ENCODE measurements at regions not wholly inside any gene's neighbourhood (a gene's known extent, or its start where the extent isn't known, plus 50 kb on each side); places are given as distances from the start of the nearest gene placed in this dataset.
"Not testable (repeated sequence)": the region's sequence is repeated elsewhere in the genome, so short reads cannot be mapped to it uniquely, and the experiment has no call there.

DNA sequence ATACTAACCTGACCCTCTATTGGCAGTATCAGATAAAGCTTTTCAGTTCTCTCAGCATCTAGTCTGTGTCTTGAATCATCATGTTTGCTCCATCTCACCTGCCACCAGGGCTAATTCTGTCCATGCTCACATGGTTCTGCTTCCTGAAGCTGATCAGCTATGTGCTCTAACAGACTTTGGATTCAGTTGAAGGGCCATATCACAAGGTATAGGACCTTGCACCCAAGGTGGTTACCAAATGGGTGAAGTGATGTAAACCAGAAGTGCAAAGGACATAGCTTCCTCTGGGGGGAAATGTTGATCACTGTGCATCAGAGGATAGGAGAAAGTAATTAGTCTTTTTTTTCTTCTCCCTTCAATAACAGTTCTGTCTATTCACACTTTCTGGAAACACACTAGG, 417.0 kb upstream of the ANO5 start:
- no peaks in the 10 kb centered on the region for H3K4me1 ChIP-seq
- TF ChIP-seq POLR2A (IDR thresholded peaks at IDR 0.05) (no peak), EP300 (IDR thresholded peaks at IDR 0.05) (no peak)
- H3K36me3 ChIP-seq, result no peaks in the 10 kb centered on the region
- no peaks in the 10 kb centered on the region for H3K27me3 ChIP-seq
- DNase-seq (ENCODE audit: low spot score in 2 of 2), result no peak
- H3K9me3 ChIP-seq, result peaks cover 0 to 5% (median 0%) of the 10 kb centered on the region in 4 donors
- no peak overlapping the region for H3K4me3 ChIP-seq
- no peak overlapping the region for H3K27ac ChIP-seq

DNA sequence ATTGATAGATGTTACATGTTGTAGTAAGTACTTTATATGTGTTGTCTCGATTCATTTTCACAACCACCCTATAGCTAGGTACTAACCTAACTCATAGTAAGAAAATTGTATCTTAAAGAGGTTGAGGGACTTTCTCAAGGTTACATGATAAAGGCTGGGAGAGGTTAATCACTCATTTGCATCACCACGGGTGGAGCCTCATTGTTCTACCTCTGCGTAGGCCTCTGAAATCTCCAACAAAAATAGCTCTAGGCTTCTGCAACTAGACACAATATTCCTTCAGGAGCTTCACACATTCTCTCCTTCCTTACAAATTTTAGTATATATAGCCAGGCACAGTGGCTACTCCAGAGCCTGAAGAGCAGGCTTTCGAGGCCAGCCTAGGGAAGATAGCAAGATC, 408.9 kb upstream of the ANO5 start:
- DNase-seq (ENCODE audit: low spot score in 2 of 2), result no peak
- Histone ChIP-seq H3K4me1 (no peaks in the 10 kb centered on the region), H3K4me3 (no peak overlapping the region), H3K27me3 (no peaks in the 10 kb centered on the region), H3K36me3 (no peaks in the 10 kb centered on the region), H3K27ac (no peak overlapping the region), H3K9me3 (no peaks in the 10 kb centered on the region)
- TF ChIP-seq POLR2A (IDR thresholded peaks at IDR 0.05) (no peak), EP300 (IDR thresholded peaks at IDR 0.05) (no peak)
- TF ChIP-seq, protein P1, sequence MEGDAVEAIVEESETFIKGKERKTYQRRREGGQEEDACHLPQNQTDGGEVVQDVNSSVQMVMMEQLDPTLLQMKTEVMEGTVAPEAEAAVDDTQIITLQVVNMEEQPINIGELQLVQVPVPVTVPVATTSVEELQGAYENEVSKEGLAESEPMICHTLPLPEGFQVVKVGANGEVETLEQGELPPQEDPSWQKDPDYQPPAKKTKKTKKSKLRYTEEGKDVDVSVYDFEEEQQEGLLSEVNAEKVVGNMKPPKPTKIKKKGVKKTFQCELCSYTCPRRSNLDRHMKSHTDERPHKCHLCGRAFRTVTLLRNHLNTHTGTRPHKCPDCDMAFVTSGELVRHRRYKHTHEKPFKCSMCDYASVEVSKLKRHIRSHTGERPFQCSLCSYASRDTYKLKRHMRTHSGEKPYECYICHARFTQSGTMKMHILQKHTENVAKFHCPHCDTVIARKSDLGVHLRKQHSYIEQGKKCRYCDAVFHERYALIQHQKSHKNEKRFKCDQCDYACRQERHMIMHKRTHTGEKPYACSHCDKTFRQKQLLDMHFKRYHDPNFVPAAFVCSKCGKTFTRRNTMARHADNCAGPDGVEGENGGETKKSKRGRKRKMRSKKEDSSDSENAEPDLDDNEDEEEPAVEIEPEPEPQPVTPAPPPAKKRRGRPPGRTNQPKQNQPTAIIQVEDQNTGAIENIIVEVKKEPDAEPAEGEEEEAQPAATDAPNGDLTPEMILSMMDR (IDR thresholded peaks at IDR 0.05), result no peak
- WGBS, 2 donors, result 78 to 79% methylated on average over 4 of the region's 4 CpGs

DNA sequence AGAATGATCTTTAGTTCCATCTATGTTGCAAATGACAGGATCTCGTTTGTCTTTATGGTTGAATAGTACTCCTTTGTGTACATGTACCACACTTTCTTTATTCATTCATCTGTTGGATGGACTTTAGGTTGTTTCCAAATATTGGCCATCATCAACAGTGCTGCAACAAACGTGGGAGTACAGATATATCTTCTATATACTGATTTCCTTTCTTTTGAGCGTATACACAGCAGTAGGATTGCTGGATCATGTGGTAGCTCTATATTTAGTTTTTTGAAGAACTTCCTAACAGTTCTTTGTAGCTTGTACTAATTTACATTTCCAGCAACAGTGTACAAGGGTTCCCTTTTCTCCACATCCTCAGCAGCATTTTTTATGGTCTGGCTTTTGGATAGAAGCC, 407.5 kb upstream of the ANO5 start:
- Histone ChIP-seq H3K27me3 (no peaks in the 10 kb centered on the region), H3K4me3 (no peak overlapping the region), H3K9me3 (no peaks in the 10 kb centered on the region), H3K4me1 (no peaks in the 10 kb centered on the region), H3K27ac (no peak overlapping the region), H3K36me3 (no peaks in the 10 kb centered on the region)
- WGBS, 2 donors, result 25 to 34% methylated on average over 3 of the region's 3 CpGs
- no peak for TF ChIP-seq EP300 (IDR thresholded peaks at IDR 0.05)
- DNase-seq (ENCODE audit: low spot score in 2 of 2), result no peak

DNA sequence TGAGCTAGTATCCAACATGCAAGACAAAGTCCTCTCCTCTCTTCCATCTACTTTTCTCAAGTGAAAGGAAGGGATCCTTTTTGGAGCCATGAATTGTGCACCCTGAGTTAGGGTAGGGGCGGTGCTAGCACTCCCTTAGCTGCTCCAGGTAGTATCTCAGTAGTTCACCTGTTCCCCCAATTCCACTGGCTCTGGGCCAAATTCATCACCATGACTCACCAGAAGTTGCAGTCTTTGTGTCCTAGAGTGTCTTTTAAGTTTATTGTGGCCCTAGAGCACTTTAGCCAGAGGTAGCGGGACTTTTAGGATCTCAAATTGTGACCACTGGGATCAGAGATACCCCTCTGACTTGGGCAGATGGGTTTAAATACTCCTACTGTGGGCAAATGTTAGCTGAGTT, 398.6 kb upstream of the ANO5 start:
- DNase-seq (ENCODE audit: low spot score in 2 of 2), result no peak
- no peak overlapping the region for H3K4me3 ChIP-seq
- H3K27ac ChIP-seq, result no peak overlapping the region
- no peaks in the 10 kb centered on the region for H3K9me3 ChIP-seq
- no peaks in the 10 kb centered on the region for H3K4me1 ChIP-seq
- H3K36me3 ChIP-seq, result no peaks in the 10 kb centered on the region
- TF ChIP-seq POLR2A (IDR thresholded peaks at IDR 0.05) (no peak), EP300 (IDR thresholded peaks at IDR 0.05) (no peak)
- TF ChIP-seq, protein P1 (IDR thresholded peaks at IDR 0.05), result no peak
- H3K27me3 ChIP-seq, result no peaks in the 10 kb centered on the region
- 77 to 93% methylated on average over 2 of the region's 2 CpGs for WGBS, 2 donors

DNA sequence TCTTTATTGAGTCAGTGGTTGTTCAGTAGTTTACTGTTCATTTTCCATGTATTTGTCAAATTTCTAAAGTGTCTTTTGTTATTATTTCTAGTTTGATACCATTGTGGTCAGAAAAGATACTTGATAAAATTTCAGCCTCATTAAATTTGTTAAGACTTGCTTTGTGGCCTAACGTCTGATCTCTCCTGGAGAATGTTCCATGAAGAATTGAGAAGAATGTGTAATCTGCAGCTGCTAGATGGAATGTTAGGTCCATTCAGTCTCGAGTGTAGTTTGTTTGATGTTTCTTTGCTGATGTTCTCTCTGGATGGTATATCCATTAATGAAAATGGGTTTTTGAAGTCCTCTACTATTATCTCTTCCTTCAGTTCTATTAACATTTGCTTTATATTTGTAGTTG, 394.7 kb upstream of the ANO5 start:
- Histone ChIP-seq H3K4me3 (no peak overlapping the region), H3K4me1 (no peaks in the 10 kb centered on the region), H3K27me3 (no peaks in the 10 kb centered on the region), H3K9me3 (no peaks in the 10 kb centered on the region), H3K36me3 (no peaks in the 10 kb centered on the region), H3K27ac (no peak overlapping the region)
- WGBS, 2 donors, result 54 to 56% methylated on average over 2 of the region's 2 CpGs
- no peak for DNase-seq (ENCODE audit: low spot score in 2 of 2)
- TF ChIP-seq, protein P1 (IDR thresholded peaks at IDR 0.05), result no peak
- no peak for TF ChIP-seq POLR2A (IDR thresholded peaks at IDR 0.05)
- TF ChIP-seq EP300 (IDR thresholded peaks at IDR 0.05), result no peak

DNA sequence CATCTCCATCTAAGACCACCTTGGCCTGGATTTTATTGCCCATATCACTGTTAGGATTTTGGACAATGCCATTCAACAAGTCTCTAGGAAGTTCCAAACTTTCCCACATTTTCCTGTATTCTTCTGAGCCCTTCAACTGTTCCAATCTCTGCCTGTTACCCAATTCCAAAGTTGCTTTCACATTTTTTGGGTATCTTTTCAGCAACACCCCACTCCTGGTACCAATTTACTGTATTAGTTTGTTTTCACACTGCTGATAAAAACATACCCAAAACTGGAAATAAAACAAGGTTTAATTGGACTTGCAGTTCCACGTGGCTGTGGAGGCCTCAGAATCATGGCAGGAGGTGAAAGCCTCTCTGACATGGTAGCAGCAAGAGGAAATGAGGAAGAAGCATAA, 388.4 kb upstream of the ANO5 start:
- 66 to 77% methylated on average over 1 of the region's 1 CpG for WGBS, 2 donors
- H3K36me3 ChIP-seq; H3K4me3 ChIP-seq; DNase-seq (ENCODE audit: low spot score in 2 of 2); H3K27me3 ChIP-seq; H3K27ac ChIP-seq; H3K4me1 ChIP-seq: not testable (repeated sequence)
- H3K9me3 ChIP-seq, result peaks cover 0 to 22% (median 0%) of the 10 kb centered on the region in 4 donors

DNA sequence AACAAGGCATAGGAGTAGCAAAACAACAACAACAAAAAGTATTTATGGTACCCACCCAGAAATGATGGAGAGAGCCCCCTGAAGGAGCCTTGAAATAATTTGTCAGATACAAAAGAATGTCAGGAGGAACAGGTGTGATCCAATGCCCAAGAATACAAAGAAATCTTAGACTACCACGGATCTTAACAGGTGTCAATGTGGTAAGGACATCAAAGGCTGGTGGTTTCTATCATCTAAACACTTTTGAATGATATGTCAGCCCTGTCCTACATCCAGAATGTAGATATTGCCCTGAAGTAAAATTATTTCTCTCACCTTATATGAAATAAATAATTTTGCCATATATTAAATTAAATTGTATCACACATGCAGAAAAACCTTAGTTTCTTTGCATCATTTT, 386.4 kb upstream of the ANO5 start:
- H3K36me3 ChIP-seq, result no peaks in the 10 kb centered on the region
- WGBS, 2 donors, result 72 to 75% methylated on average over 1 of the region's 1 CpG
- no peak overlapping the region for H3K4me3 ChIP-seq
- no peak for TF ChIP-seq POLR2A (IDR thresholded peaks at IDR 0.05)
- no peaks in the 10 kb centered on the region for H3K4me1 ChIP-seq
- H3K9me3 ChIP-seq, result peaks cover 0 to 22% (median 0%) of the 10 kb centered on the region in 4 donors
- no peak overlapping the region for H3K27ac ChIP-seq
- no peak for DNase-seq (ENCODE audit: low spot score in 2 of 2)
- no peaks in the 10 kb centered on the region for H3K27me3 ChIP-seq

Measured in tibial nerve (tissue), 4 donors.